MCF 10A (cell line): ENCODE measurements at regions not wholly inside any gene's neighbourhood (a gene's known extent, or its start where the extent isn't known, plus 50 kb on each side); places are given as distances from the start of the nearest gene placed in this dataset.
"Not testable (repeated sequence)": the region's sequence is repeated elsewhere in the genome, so short reads cannot be mapped to it uniquely, and the experiment has no call there.

Source experiments
- BruUV-seq: library from RNA; stranded (reverse); fragments of 400-500 nt; replicated peaks from 2 replicates; lab custom pipeline; 2021; lab: Mats Ljungman, UMichigan
- CTCF ChIA-PET: fragments of 300-600 bp; sonication (Branson Sonifier 250); formaldehyde crosslinking; extraction: SDS; loops from one replicate; lab custom pipeline; 2021; ENCODE audit warnings: antibody characterized with exemption, inconsistent platforms; lab: Yijun Ruan, JAX
- POLR2A ChIA-PET: fragments of 300-600, 350-650 bp; sonication (Branson Sonifier 250); formaldehyde crosslinking; extraction: SDS; loops from one replicate; lab custom pipeline; 2020; ENCODE audit warnings: antibody characterized with exemption, inconsistent platforms; lab: Yijun Ruan, JAX
- DNase-seq: peaks from one replicate; pipeline ENCODE4 v3.0.0-alpha.2; 2018; ENCODE audit not compliant: unreplicated experiment
- H3K27ac Mint-ChIP-seq: one replicate; pipeline ENCODE4 v1.8.0; 2022; ENCODE audit warnings: mild to moderate bottlenecking, low read depth, mixed read lengths; ENCODE audit not compliant: unreplicated experiment
- H3K27me3 Mint-ChIP-seq: one replicate; pipeline ENCODE4 v1.8.0; 2022; ENCODE audit warnings: mixed read lengths; ENCODE audit not compliant: insufficient read depth, unreplicated experiment
- H3K36me3 Mint-ChIP-seq: one replicate; pipeline ENCODE4 v1.8.0; 2022; ENCODE audit warnings: mild to moderate bottlenecking, moderate library complexity, mixed read lengths; ENCODE audit not compliant: insufficient read depth, unreplicated experiment
- H3K4me1 Mint-ChIP-seq: one replicate; pipeline ENCODE4 v1.8.0; 2022; ENCODE audit warnings: mixed read lengths; ENCODE audit not compliant: insufficient read depth, unreplicated experiment
- H3K4me3 Mint-ChIP-seq: one replicate; pipeline ENCODE4 v1.8.0; 2022; ENCODE audit warnings: mild to moderate bottlenecking, moderate library complexity, mixed read lengths; ENCODE audit not compliant: unreplicated experiment
- H3K9me3 Mint-ChIP-seq: one replicate; pipeline ENCODE4 v1.8.0; 2022; ENCODE audit warnings: mixed read lengths; ENCODE audit not compliant: unreplicated experiment
- intact Hi-C: fragments of 100-400 bp; cut with micrococcal nuclease; formaldehyde crosslinking; loops from 2 replicates; pipeline ENCODE4 v1.14.1; 2022
- TF ChIP-seq, protein P1 (sequence below): fragments of 200-600 bp; IDR thresholded peaks from one replicate; pipeline ENCODE4 v1.8.0; 2022; ENCODE audit warnings: antibody characterized with exemption, mild to moderate bottlenecking; ENCODE audit not compliant: unreplicated experiment

DNA sequence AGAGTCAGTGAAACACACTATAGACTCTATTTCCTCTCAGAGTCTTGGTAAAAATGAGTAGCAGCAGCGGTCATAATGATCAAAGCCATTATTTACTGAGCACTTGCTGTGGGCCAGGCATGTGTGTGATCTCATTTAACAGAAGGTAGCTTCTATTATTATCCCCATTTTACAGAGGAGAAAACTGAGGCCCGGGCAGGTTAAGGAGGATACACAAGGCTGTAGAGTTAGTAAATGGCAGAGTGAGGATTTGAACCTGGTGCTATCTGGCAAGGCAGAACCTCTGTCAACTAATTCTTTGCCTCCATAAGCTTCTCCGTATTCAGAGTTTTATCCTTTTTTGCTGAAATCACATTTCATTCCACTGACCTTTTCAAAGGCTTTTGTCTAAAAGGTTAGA lies 122.2 kb upstream of the SALL4 start:
- BruUV-seq = no TSS peak
- ChIA-PET POLR2A (no interaction called here), CTCF (interaction anchor here (0.6 kb wide), 1 partner anchor 41 kb away, joined by 3 read pairs; no protein-coding TSS in a partner anchor)
- H3K27ac Mint-ChIP-seq = no peak overlapping the region
- intact Hi-C loops = no loop called here
- TF ChIP-seq, protein P1, sequence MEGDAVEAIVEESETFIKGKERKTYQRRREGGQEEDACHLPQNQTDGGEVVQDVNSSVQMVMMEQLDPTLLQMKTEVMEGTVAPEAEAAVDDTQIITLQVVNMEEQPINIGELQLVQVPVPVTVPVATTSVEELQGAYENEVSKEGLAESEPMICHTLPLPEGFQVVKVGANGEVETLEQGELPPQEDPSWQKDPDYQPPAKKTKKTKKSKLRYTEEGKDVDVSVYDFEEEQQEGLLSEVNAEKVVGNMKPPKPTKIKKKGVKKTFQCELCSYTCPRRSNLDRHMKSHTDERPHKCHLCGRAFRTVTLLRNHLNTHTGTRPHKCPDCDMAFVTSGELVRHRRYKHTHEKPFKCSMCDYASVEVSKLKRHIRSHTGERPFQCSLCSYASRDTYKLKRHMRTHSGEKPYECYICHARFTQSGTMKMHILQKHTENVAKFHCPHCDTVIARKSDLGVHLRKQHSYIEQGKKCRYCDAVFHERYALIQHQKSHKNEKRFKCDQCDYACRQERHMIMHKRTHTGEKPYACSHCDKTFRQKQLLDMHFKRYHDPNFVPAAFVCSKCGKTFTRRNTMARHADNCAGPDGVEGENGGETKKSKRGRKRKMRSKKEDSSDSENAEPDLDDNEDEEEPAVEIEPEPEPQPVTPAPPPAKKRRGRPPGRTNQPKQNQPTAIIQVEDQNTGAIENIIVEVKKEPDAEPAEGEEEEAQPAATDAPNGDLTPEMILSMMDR = no peak
- H3K27me3 Mint-ChIP-seq = no peaks in the 10 kb centered on the region
- DNase-seq = no peak
- no peaks in the 10 kb centered on the region for H3K36me3 Mint-ChIP-seq
- peaks cover 6% of the 10 kb centered on the region for H3K9me3 Mint-ChIP-seq
- no peak overlapping the region for H3K4me3 Mint-ChIP-seq
- H3K4me1 Mint-ChIP-seq = no peaks in the 10 kb centered on the region

DNA sequence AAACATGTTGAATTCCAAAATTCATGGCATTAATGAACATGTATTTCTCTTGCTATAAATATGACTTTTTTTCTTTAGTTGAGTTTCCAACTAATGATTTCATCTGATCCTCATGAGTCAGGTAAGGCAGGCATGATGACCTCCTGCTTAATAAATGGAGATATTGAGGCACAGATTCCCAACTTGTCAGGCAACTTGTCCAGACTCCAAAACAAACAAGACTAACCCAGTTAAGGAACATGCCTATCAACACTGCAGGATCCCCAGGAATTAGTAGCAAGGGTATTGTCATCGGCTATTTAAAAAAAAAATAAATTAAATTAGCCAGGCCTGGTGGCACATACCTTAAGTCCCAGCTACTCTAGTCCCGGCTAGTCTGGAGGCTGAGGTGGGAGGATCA lies 121.3 kb upstream of the SALL4 start:
- DNase-seq = no peak
- H3K36me3 Mint-ChIP-seq = no peaks in the 10 kb centered on the region
- H3K27ac Mint-ChIP-seq = no peak overlapping the region
- H3K4me1 Mint-ChIP-seq = no peaks in the 10 kb centered on the region
- peaks cover 6% of the 10 kb centered on the region for H3K9me3 Mint-ChIP-seq
- no peaks in the 10 kb centered on the region for H3K27me3 Mint-ChIP-seq
- intact Hi-C loops = no loop called here
- CTCF ChIA-PET = interaction anchor here (0.6 kb wide), 2 partner anchors 49 to 109 kb away, joined by 3 to 5 read pairs; no protein-coding TSS in a partner anchor
- no peak overlapping the region for H3K4me3 Mint-ChIP-seq
- BruUV-seq = no TSS peak
- POLR2A ChIA-PET = no interaction called here
- TF ChIP-seq, protein P1 = no peak

DNA sequence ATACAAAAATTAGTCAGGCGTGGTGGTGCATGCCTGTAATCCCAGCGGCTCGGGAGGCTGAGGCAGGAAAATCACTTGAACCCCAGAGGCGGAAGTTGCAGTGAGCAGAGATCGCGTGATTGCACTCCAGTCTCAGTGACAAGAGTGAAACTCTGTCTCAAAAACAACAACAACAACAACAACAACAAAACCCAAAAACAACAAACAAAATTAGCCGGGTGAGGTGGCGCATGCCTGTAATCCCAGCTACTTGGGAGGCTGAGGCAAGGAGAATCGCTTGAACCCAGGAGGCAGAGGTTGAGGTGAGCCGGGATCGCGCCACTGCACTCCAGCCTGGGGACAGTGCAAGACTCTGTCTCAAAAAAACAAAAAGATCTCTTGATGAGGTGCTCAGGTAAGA lies 120.5 kb upstream of the SALL4 start:
- BruUV-seq, intact Hi-C loops, H3K27me3 Mint-ChIP-seq, POLR2A ChIA-PET, H3K27ac Mint-ChIP-seq, H3K4me3 Mint-ChIP-seq, H3K9me3 Mint-ChIP-seq, DNase-seq, H3K4me1 Mint-ChIP-seq, H3K36me3 Mint-ChIP-seq: not testable (repeated sequence)
- CTCF ChIA-PET = interaction anchor here (0.7 kb wide), 1 partner anchor 248 kb away, joined by 3 read pairs; no protein-coding TSS in a partner anchor

DNA sequence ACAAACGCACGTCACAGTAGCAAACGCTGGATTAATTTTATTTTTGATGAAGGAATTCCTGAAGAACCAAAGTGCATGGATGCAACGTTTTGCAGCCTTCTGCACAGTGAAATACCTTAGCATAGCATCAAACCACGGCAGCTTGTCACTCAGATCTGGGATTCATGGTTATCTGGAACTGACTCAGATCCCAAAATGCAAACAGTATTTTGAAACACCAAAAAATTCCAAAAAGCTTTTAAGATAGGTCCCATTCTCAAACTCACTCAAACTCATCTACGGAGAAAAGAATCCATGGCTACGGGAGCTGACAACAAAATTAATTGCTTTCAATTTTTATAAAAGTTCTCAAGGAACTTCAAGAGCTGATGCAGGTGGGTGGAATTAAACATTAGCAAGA lies 116.2 kb upstream of the SALL4 start:
- intact Hi-C loops = no loop called here
- Mint-ChIP-seq H3K27ac (no peak overlapping the region), H3K9me3 (no peaks in the 10 kb centered on the region), H3K36me3 (no peaks in the 10 kb centered on the region), H3K4me1 (no peaks in the 10 kb centered on the region), H3K27me3 (no peaks in the 10 kb centered on the region), H3K4me3 (no peak overlapping the region)
- TF ChIP-seq, protein P1 = no peak
- ChIA-PET POLR2A (interaction anchor here (0.7 kb wide), 1 partner anchor 329 kb away, joined by 3 read pairs; no protein-coding TSS in a partner anchor), CTCF (interaction anchor here (0.6 to 1.2 kb wide), 2 partner anchors 10 to 231 kb away, joined by 3 read pairs; no protein-coding TSS in a partner anchor)
- BruUV-seq = no TSS peak
- DNase-seq = no peak
